ENCODE measurements at regions not wholly inside any gene's neighbourhood (a gene's known extent, or its start where the extent isn't known, plus 50 kb on each side); places are given as distances from the start of the nearest gene placed in this dataset.

- DNase-seq (ENCODE audit: low read depth, low spot score) (no peak), FAIRE-seq (no peak)
- Histone ChIP-seq H3K27ac (ENCODE audit: control insufficient read depth, insufficient read depth, low read length) (no peak overlapping the region), H3K4me3 (ENCODE audit: control insufficient read depth in 2 of 3, extremely low read depth in 1 of 3, insufficient read depth in 2 of 3, low read depth in 1 of 3, low read length in 3 of 3) (no peak overlapping the region), H3K79me2 (ENCODE audit: control insufficient read depth, insufficient read depth, low read length) (no peaks in the 10 kb centered on the region), H4K20me1 (ENCODE audit: control insufficient read depth, extremely low read depth, insufficient read depth, low read length) (no peaks in the 10 kb centered on the region), H2AFZ (ENCODE audit: control insufficient read depth, low read length) (no peak overlapping the region), H3K9me3 (ENCODE audit: control insufficient read depth, low read depth, low read length) (no peaks in the 10 kb centered on the region), H3K9me1 (ENCODE audit: control insufficient read depth, extremely low read depth, insufficient read depth, low read length) (no peaks in the 10 kb centered on the region), H3K27me3 (ENCODE audit: control insufficient read depth, extremely low read depth, insufficient read depth, low read length) (no peaks in the 10 kb centered on the region), H3K9ac (ENCODE audit: control insufficient read depth, extremely low read depth, insufficient read depth, low read length) (no peak overlapping the region), H3K4me1 (ENCODE audit: control insufficient read depth, extremely low read depth, insufficient read depth, low read length) (no peaks in the 10 kb centered on the region), H3K36me3 (ENCODE audit: control insufficient read depth in 2 of 2, extremely low read depth in 1 of 2, insufficient read depth in 2 of 2, low read length in 2 of 2) (no peaks in the 10 kb centered on the region), H3K4me2 (ENCODE audit: control insufficient read depth, extremely low read depth, insufficient read depth, low read depth, low read length) (no peak overlapping the region)
- dilution Hi-C loops (cut with MboI; ENCODE audit: extremely low pct_ligation_motif_present, low sequenced_read_pairs): no loop called here
- no peak for TF ChIP-seq CTCF (optimal IDR thresholded peaks at IDR 0.05 in 1 of 3, IDR thresholded peaks at IDR 0.05 in 1 of 3, conservative IDR thresholded peaks at IDR 0.05 in 1 of 3; ENCODE audit: extremely low read depth in 1 of 3, insufficient read depth in 2 of 3, low read length in 3 of 3)
- TF ChIP-seq EZH2 (IDR thresholded peaks at IDR 0.05; ENCODE audit: low read length): no peak
Measured at GRCh38 chr6:76866091-76866915, 597.0 kb downstream of the HTR1B start.

- Histone ChIP-seq H3K9ac (ENCODE audit: control insufficient read depth, extremely low read depth, insufficient read depth, low read length) (no peak overlapping the region), H3K27ac (ENCODE audit: control insufficient read depth, insufficient read depth, low read length) (no peak overlapping the region), H3K9me1 (ENCODE audit: control insufficient read depth, extremely low read depth, insufficient read depth, low read length) (no peaks in the 10 kb centered on the region), H3K9me3 (ENCODE audit: control insufficient read depth, low read depth, low read length) (no peaks in the 10 kb centered on the region), H4K20me1 (ENCODE audit: control insufficient read depth, extremely low read depth, insufficient read depth, low read length) (no peaks in the 10 kb centered on the region), H3K4me3 (ENCODE audit: control insufficient read depth in 2 of 3, extremely low read depth in 1 of 3, insufficient read depth in 2 of 3, low read depth in 1 of 3, low read length in 3 of 3) (no peak overlapping the region), H3K79me2 (ENCODE audit: control insufficient read depth, insufficient read depth, low read length) (no peaks in the 10 kb centered on the region), H3K27me3 (ENCODE audit: control insufficient read depth, extremely low read depth, insufficient read depth, low read length) (no peaks in the 10 kb centered on the region), H3K4me1 (ENCODE audit: control insufficient read depth, extremely low read depth, insufficient read depth, low read length) (no peaks in the 10 kb centered on the region), H3K4me2 (ENCODE audit: control insufficient read depth, extremely low read depth, insufficient read depth, low read depth, low read length) (no peak overlapping the region), H2AFZ (ENCODE audit: control insufficient read depth, low read length) (no peak overlapping the region), H3K36me3 (ENCODE audit: control insufficient read depth in 2 of 2, extremely low read depth in 1 of 2, insufficient read depth in 2 of 2, low read length in 2 of 2) (no peaks in the 10 kb centered on the region)
- FAIRE-seq (no peak), DNase-seq (ENCODE audit: low read depth, low spot score) (no peak)
- dilution Hi-C loops (cut with MboI; ENCODE audit: extremely low pct_ligation_motif_present, low sequenced_read_pairs): no loop called here
- TF ChIP-seq EZH2 (IDR thresholded peaks at IDR 0.05; ENCODE audit: low read length) (no peak), CTCF (optimal IDR thresholded peaks at IDR 0.05 in 1 of 3, IDR thresholded peaks at IDR 0.05 in 1 of 3, conservative IDR thresholded peaks at IDR 0.05 in 1 of 3; ENCODE audit: extremely low read depth in 1 of 3, insufficient read depth in 2 of 3, low read length in 3 of 3) (no peak)
Measured at GRCh38 chr6:76862936-76863335, 600.4 kb downstream of the HTR1B start.

Measured in keratinocyte (primary cell).